ENCODE measurements at regions not wholly inside any gene's neighbourhood (a gene's known extent, or its start where the extent isn't known, plus 50 kb on each side); places are given as distances from the start of the nearest gene placed in this dataset.
"Not testable (repeated sequence)": the region's sequence is repeated elsewhere in the genome, so short reads cannot be mapped to it uniquely, and the experiment has no call there.

DNA sequence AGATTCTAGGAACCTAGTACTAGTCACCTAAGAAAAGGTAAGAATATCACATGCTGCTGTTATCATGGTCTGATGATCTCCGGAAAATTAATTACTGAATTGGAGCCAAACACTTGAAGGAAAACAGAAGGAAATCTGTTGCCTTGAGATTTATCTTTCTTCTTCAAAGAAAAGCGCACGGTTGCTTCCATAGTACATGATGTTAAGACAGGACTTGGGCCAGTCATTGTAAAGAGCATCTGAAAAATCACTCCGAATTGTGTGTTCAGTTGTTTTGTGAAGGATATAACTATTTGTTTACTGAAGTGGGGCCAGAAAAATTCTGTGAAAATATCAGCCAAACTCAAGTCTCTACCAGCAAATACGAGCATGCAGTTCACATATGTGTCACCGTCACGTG is 134.9 kb upstream of the FOXN3 start:
- Mint-ChIP-seq H3K36me3 (ENCODE audit: low read depth) (peaks cover 40% of the 10 kb centered on the region), H3K4me1 (ENCODE audit: low read depth) (peaks cover 23% of the 10 kb centered on the region), H3K27me3 (ENCODE audit: low read depth) (no peaks in the 10 kb centered on the region), H3K4me3 (ENCODE audit: low read depth) (no peak overlapping the region), H3K9me3 (no peaks in the 10 kb centered on the region), H3K27ac (no peak overlapping the region)
- intact Hi-C loops (cut with micrococcal nuclease) = no loop called here
- DNase-seq (ENCODE audit: low spot score) = no peak

DNA sequence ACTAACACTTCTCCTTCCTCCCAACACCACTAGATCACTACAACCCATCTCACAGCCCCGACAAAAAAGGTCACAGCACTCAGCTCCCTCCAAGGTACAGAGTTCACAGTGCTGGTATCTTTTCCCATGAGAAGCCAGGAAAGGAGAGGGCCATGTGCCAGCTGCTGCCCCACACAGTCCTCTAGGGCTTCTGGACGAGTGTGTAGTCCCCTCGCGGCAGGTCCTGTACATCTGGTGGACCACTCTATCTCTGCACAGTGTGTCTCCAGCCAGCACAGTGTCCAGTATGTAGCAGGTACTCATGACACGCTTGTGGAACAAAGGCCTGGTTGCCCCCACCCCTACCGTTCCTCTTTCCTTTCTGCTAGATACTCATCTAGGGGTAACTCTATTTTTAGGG is 134.4 kb upstream of the FOXN3 start:
- H3K4me1 Mint-ChIP-seq (ENCODE audit: low read depth) = peaks cover 23% of the 10 kb centered on the region
- intact Hi-C loops (cut with micrococcal nuclease) = no loop called here
- H3K27ac Mint-ChIP-seq = peak overlapping the region; percentile 66
- no peak overlapping the region for H3K4me3 Mint-ChIP-seq (ENCODE audit: low read depth)
- no peaks in the 10 kb centered on the region for H3K27me3 Mint-ChIP-seq (ENCODE audit: low read depth)
- no peak for DNase-seq (ENCODE audit: low spot score)
- no peaks in the 10 kb centered on the region for H3K9me3 Mint-ChIP-seq
- H3K36me3 Mint-ChIP-seq (ENCODE audit: low read depth) = peaks cover 35% of the 10 kb centered on the region

DNA sequence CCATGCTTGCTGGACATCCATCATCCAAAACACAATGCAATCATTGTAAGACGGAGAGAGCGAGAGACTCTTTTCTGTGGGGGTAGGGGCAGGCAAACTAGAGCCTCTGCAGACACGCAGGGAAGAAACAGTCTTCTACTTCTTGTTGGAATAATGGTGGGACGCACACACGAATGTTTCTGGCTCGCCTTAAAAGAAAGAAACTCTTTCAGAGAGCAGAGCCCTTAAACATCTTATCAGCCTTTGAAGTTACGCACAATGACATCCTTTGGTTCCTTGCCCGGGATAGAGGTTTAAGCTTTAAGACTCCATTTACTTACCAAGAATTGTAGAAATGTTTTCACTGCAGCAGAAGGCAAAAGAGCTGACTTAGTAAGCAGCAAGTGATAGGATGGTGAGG is 133.8 kb upstream of the FOXN3 start:
- Mint-ChIP-seq H3K4me3 (ENCODE audit: low read depth) (no peak overlapping the region), H3K27me3 (ENCODE audit: low read depth) (no peaks in the 10 kb centered on the region), H3K9me3 (no peaks in the 10 kb centered on the region), H3K4me1 (ENCODE audit: low read depth) (peaks cover 21% of the 10 kb centered on the region), H3K27ac (no peak overlapping the region), H3K36me3 (ENCODE audit: low read depth) (peaks cover 33% of the 10 kb centered on the region)
- intact Hi-C loops (cut with micrococcal nuclease) = no loop called here
- no peak for DNase-seq (ENCODE audit: low spot score)

DNA sequence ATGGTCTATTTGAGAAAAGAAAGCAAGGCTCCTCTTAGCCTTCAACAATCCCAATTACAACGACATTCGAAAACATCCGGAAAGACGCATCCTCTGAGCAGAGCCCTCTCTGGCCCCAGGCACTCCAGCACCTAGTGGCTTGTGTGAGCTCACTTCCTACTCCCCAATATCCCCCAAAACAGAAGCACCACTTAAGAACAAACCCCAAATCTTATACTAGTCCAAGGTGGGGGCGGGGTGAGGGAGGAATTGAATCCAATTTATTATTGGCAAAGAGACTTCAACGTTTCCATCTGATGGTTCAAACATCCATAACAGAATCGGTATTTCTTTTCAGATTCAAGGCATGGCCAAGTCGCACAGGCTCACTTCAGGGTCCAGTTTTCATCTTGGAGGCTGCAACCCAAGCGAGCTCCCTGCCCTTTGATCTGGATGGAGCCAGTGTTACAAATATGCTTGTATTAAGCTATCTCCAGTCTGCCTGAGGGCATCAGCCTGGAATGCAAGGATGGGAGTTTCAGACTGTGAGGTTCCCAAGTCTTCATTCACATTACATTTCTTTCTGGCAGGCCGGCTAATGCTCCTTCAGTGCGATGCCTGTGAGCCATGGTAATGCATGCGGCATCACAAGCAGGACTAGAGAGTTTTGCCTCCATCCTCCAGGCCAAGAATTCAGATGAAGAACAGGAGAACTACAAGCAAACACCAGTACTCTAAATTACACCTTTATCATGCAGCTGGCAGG is 132.5 kb upstream of the FOXN3 start:
- H3K4me3 Mint-ChIP-seq (ENCODE audit: low read depth) = no peak overlapping the region

DNA sequence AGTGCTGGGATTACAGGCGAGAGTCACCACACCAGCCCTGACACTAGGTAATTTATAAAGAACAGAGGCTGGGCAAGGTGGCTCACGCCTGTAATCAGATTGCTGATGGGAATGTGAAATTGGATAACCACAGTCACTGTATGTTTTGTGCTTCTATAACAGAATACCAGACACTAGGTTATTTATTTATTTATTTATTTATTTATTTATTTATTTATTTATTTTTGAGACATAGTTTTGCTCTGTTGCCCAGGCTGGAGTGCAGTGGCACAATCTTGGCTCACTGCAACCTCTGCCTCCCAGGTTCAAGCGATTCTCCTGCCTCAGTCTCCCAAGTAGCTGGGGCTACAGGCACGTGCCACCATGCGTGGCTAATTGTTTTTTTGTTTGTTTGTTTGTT is 130.0 kb upstream of the FOXN3 start:
- intact Hi-C loops (cut with micrococcal nuclease); H3K27me3 Mint-ChIP-seq (ENCODE audit: low read depth); H3K9me3 Mint-ChIP-seq; H3K4me3 Mint-ChIP-seq (ENCODE audit: low read depth); DNase-seq (ENCODE audit: low spot score); H3K27ac Mint-ChIP-seq: not testable (repeated sequence)
- Mint-ChIP-seq H3K36me3 (ENCODE audit: low read depth) (peaks cover 23% of the 10 kb centered on the region), H3K4me1 (ENCODE audit: low read depth) (peaks cover 21% of the 10 kb centered on the region)

More for the DNA sequence above, 132.5 kb upstream of the FOXN3 start:
- intact Hi-C loops (cut with micrococcal nuclease) = no loop called here
- H3K4me1 Mint-ChIP-seq (ENCODE audit: low read depth) = peaks cover 14% of the 10 kb centered on the region
- no peaks in the 10 kb centered on the region for H3K9me3 Mint-ChIP-seq
- peaks cover 24% of the 10 kb centered on the region for H3K36me3 Mint-ChIP-seq (ENCODE audit: low read depth)
- no peaks in the 10 kb centered on the region for H3K27me3 Mint-ChIP-seq (ENCODE audit: low read depth)
- DNase-seq (ENCODE audit: low spot score) = no peak
- H3K27ac Mint-ChIP-seq = no peak overlapping the region

DNA sequence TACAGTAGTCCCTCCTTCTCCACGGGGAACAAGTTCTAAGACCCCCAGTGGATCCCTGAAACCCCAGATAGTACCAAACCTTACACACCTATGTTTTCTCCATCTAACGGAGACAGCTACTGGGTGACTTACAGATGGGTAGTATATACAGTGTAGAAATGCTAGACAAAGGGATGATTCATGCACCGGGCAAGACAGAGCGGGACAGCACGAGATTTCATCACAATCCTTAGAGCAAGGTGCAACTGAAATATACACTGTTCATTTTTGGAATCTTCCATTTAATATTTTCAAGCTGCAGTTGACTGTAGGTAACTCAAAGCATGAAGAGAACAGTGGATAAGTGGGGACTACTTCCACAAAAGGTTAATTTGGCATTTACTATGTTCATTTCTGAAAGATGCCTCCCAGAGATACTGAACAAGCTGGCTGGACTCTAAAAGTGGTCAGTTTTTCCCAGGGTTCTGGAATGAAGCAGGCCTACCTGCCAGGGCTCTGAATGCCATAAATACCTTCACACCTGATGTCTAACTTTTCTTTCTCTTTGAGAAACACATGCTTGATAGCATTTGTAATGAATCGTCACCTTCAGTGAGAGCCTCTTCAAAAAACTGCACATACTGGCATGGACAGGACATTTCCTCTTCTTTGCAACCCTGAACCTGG is 127.7 kb upstream of the FOXN3 start:
- peaks cover 25% of the 10 kb centered on the region for H3K4me1 Mint-ChIP-seq (ENCODE audit: low read depth)
- intact Hi-C loops (cut with micrococcal nuclease) = no loop called here
- H3K9me3 Mint-ChIP-seq = no peaks in the 10 kb centered on the region
- H3K27ac Mint-ChIP-seq = no peak overlapping the region
- peaks cover 15% of the 10 kb centered on the region for H3K36me3 Mint-ChIP-seq (ENCODE audit: low read depth)
- H3K27me3 Mint-ChIP-seq (ENCODE audit: low read depth) = no peaks in the 10 kb centered on the region
- DNase-seq (ENCODE audit: low spot score) = no peak
- no peak overlapping the region for H3K4me3 Mint-ChIP-seq (ENCODE audit: low read depth)

DNA sequence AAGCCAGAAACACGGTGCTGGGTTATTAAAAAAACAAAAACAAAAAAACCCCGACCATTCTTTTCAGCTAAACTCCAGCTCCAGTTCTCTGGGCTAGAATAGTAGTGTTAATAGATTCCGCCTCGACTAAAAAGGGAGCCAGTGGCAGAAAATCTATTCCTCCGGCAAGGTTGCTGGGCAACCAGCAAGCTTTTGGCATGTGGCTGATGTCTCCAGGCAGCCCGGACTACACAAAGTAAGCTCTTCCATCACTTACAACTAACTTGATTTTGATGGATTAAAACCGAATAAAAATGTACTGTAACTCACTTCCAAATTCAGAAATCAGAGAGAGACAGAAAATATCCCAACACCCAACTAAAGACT is 126.4 kb upstream of the FOXN3 start:
- no peaks in the 10 kb centered on the region for H3K9me3 Mint-ChIP-seq
- H3K4me3 Mint-ChIP-seq (ENCODE audit: low read depth) = no peak overlapping the region
- intact Hi-C loops (cut with micrococcal nuclease) = no loop called here
- no peaks in the 10 kb centered on the region for H3K27me3 Mint-ChIP-seq (ENCODE audit: low read depth)
- DNase-seq (ENCODE audit: low spot score) = no peak
- H3K27ac Mint-ChIP-seq = no peak overlapping the region
- H3K4me1 Mint-ChIP-seq (ENCODE audit: low read depth) = peaks cover 30% of the 10 kb centered on the region
- H3K36me3 Mint-ChIP-seq (ENCODE audit: low read depth) = peaks cover 21% of the 10 kb centered on the region

DNA sequence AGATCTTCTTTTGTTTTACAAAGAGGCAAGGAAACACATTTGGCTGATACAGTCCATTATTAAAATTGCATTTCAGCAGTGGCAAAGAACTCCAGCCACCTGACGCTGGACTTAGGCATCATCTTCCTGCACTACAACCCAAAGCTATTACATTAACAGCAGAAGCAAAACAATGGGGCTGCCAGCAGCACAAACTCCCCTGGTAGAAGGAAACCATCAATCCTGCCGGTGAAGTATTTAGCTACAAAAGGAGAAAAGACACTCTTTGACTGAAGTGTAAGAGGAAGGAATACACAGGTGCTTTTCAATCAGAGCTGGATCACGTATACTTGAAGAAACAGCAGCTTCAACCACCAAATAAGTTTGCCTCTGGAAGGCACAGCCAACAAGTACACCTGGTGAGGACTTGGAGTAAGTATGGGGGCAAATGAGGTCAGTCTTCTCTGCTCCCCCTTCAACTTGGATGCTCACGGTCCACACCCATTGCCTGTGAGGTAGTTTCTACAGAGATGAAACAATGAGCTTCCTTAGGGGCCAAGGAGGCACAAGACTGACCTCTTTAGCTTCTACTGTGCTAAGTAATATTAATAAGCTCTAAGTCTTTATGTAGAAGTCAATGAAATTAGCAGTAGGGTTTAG is 125.9 kb upstream of the FOXN3 start:
- H3K36me3 Mint-ChIP-seq (ENCODE audit: low read depth) = peaks cover 21% of the 10 kb centered on the region
- no peak overlapping the region for H3K4me3 Mint-ChIP-seq (ENCODE audit: low read depth)
- no peak for DNase-seq (ENCODE audit: low spot score)
- intact Hi-C loops (cut with micrococcal nuclease) = no loop called here
- no peaks in the 10 kb centered on the region for H3K27me3 Mint-ChIP-seq (ENCODE audit: low read depth)
- H3K4me1 Mint-ChIP-seq (ENCODE audit: low read depth) = peaks cover 30% of the 10 kb centered on the region
- no peak overlapping the region for H3K27ac Mint-ChIP-seq
- no peaks in the 10 kb centered on the region for H3K9me3 Mint-ChIP-seq

DNA sequence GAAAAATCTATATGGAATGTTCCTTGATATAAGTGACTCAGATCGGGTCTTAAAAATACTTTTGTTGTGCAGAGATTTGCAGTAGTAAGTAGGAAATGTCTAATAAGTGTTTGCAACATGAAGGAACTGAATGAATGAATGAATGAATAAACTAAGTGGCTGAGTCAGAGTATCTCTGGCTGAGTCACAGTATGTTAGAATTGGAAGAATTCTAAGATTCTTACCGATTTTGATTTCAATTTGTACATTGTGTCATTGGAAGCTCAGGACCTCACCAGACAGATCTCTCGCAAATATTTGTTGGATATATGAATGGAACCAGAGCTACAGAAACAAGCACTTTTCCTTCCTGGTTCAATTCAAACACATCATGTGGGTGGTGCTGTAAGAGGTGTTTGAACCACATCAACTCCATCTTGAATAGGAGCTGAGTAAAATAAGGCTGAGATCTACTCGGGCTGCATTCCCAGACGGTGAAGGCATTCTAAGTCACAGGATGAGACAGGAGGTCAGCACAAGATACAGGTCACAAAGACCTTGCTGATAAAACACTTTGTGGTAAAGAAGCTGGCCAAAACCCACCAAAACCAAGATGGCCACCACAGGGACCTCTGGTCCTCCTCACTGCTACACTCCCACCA is 123.9 kb upstream of the FOXN3 start:
- H3K9me3 Mint-ChIP-seq = no peaks in the 10 kb centered on the region
- intact Hi-C loops (cut with micrococcal nuclease) = no loop called here
- no peak for DNase-seq (ENCODE audit: low spot score)
- H3K36me3 Mint-ChIP-seq (ENCODE audit: low read depth) = peaks cover 26% of the 10 kb centered on the region
- H3K4me1 Mint-ChIP-seq (ENCODE audit: low read depth) = peaks cover 32% of the 10 kb centered on the region
- no peak overlapping the region for H3K27ac Mint-ChIP-seq
- H3K4me3 Mint-ChIP-seq (ENCODE audit: low read depth) = no peak overlapping the region
- no peaks in the 10 kb centered on the region for H3K27me3 Mint-ChIP-seq (ENCODE audit: low read depth)

DNA sequence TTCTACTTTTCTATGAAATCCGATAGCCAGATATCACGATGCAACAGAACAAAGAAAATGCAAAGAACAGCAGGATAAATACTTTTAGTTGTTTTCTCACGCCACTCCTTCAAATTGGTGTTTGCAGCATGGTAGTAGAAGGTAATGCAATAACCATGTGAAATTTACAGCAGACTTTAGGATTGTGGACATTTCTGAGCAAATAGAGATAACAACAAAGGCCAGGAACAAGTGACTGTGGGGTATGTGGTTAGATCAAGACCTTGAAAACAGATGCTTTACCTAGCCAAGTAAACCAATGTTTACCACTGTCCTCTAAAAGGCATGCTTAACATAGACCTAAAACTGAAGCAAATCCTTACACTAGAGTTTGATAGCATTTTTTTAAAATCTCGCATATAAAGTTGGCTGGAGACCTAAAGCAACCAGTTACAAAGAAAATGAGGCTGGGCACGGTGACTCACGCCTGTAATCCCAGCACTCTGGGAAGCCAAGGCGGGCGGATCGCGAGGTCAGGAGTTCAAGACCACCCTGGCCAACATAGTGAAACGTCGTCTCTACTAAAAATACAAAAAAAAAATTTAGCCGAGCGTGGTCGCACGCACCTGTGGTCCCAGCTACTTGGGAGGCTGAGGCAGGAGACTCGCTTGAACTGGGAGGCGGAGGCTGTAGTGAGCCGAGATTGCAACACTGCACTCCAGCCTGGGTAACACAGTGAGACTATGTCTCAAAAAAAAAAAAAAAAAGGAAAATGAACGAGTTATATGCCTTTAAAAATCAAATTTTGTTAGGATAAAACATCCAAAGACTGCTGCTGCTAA is 123.2 kb upstream of the FOXN3 start:
- no peaks in the 10 kb centered on the region for H3K27me3 Mint-ChIP-seq (ENCODE audit: low read depth)
- no peak for DNase-seq (ENCODE audit: low spot score)
- intact Hi-C loops (cut with micrococcal nuclease) = no loop called here
- no peaks in the 10 kb centered on the region for H3K9me3 Mint-ChIP-seq
- no peak overlapping the region for H3K27ac Mint-ChIP-seq
- peaks cover 31% of the 10 kb centered on the region for H3K36me3 Mint-ChIP-seq (ENCODE audit: low read depth)
- H3K4me3 Mint-ChIP-seq (ENCODE audit: low read depth) = no peak overlapping the region
- peaks cover 32% of the 10 kb centered on the region for H3K4me1 Mint-ChIP-seq (ENCODE audit: low read depth)

DNA sequence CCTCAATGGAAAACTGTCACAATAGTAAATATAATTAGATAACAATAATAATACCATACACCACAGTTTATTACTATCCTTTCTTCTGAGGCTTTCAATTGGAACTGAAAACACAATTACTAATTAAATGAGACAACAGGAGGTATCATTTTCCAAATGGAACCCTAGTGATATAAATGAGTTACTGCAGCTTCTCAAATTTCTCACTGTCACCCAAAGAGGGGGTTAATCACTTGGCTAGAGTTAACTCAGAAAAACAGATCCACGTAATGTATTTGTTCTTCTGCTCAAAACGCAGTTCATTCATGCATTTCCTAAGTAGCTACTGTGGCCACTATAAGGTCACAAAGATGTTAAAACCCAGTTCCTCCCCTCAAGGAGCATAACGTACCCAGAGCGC is 120.9 kb upstream of the FOXN3 start:
- no peaks in the 10 kb centered on the region for H3K27me3 Mint-ChIP-seq (ENCODE audit: low read depth)
- no peak overlapping the region for H3K4me3 Mint-ChIP-seq (ENCODE audit: low read depth)
- H3K9me3 Mint-ChIP-seq = no peaks in the 10 kb centered on the region
- H3K4me1 Mint-ChIP-seq (ENCODE audit: low read depth) = peaks cover 27% of the 10 kb centered on the region
- no peak overlapping the region for H3K27ac Mint-ChIP-seq
- no peak for DNase-seq (ENCODE audit: low spot score)
- peaks cover 48% of the 10 kb centered on the region for H3K36me3 Mint-ChIP-seq (ENCODE audit: low read depth)
- intact Hi-C loops (cut with micrococcal nuclease) = no loop called here

DNA sequence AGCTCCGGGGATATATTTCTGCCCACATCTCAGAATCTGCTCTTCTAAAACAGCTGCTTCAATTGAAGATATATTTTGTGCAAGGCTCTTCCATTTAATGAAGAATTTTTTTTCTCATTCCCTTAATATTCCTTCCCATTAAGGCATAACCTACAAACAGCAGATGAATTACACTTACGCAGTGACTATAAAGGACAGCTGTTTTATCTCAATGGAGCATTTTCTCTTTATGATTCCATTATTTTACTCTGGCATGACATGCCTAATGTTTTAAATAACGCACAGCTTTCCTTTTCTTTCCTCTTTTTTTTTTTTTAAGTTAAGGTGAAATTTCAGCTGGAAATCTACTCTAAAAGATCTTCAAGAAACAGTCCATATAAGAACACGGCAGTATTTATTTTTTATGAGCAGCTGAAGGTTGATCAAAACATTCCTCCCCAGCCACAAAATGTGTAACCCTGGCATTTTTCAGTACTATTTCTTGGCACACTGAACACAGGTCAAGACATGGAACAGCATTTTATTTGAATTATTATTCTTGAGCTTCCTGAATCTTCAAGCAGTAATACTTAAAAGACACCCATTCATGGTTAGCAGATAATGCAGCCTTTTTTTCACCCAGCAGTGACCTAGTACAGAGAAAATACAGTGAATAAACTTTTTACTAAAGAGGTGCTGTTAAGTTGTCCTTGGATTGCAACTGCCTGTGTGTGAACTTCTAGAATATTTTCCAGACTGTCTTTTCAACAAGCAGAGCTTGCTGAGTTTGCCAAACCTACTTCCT is 118.1 kb upstream of the FOXN3 start:
- H3K27ac Mint-ChIP-seq = no peak overlapping the region
- intact Hi-C loops (cut with micrococcal nuclease) = no loop called here
- H3K27me3 Mint-ChIP-seq (ENCODE audit: low read depth) = no peaks in the 10 kb centered on the region
- peaks cover 56% of the 10 kb centered on the region for H3K36me3 Mint-ChIP-seq (ENCODE audit: low read depth)
- H3K4me1 Mint-ChIP-seq (ENCODE audit: low read depth) = peaks cover 15% of the 10 kb centered on the region
- peaks cover 3% of the 10 kb centered on the region for H3K9me3 Mint-ChIP-seq
- DNase-seq (ENCODE audit: low spot score) = no peak
- no peak overlapping the region for H3K4me3 Mint-ChIP-seq (ENCODE audit: low read depth)
